ENCODE measurements at regions not wholly inside any gene's neighbourhood (a gene's known extent, or its start where the extent isn't known, plus 50 kb on each side); places are given as distances from the start of the nearest gene placed in this dataset.

DNA sequence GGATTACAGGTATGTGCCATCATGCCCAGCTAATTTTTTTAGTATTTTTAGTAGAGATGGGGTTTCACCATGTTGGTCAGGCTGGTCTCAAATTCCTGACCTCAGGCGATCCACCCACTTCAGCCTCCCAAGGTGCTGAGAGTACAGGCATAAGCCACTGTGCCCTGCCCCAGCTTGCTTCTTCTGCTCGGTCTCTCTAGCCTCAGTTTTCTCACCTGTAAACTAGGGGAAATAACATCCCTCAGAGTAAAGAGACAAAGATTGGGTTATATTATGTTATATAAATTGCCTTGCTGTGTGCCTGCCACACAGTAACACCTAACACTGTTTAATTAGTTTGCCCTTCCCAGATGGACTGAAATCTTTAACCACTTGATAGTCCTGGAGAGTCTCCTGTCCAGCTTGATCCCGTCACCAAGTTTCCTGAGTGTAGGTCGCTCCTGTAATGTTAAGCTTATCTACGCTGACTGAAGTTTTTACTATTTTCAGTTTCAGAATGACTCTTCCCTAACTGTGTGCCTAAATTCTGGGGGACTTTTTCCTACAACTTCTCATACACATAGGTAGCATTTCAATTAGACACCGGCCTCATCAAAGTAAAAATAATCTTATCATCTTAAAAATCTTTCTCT, 412.7 kb upstream of the TENM3 start (continued):
- TF ChIP-seq CBX5 (IDR thresholded peaks at IDR 0.05; ENCODE audit: low read depth): no peak
- peak; percentile 79; the same call in 1 of the 2 replicates for TF ChIP-seq JUND (IDR thresholded peaks at IDR 0.05; ENCODE audit: low read depth, low read length)
- TF ChIP-seq, protein P1, sequence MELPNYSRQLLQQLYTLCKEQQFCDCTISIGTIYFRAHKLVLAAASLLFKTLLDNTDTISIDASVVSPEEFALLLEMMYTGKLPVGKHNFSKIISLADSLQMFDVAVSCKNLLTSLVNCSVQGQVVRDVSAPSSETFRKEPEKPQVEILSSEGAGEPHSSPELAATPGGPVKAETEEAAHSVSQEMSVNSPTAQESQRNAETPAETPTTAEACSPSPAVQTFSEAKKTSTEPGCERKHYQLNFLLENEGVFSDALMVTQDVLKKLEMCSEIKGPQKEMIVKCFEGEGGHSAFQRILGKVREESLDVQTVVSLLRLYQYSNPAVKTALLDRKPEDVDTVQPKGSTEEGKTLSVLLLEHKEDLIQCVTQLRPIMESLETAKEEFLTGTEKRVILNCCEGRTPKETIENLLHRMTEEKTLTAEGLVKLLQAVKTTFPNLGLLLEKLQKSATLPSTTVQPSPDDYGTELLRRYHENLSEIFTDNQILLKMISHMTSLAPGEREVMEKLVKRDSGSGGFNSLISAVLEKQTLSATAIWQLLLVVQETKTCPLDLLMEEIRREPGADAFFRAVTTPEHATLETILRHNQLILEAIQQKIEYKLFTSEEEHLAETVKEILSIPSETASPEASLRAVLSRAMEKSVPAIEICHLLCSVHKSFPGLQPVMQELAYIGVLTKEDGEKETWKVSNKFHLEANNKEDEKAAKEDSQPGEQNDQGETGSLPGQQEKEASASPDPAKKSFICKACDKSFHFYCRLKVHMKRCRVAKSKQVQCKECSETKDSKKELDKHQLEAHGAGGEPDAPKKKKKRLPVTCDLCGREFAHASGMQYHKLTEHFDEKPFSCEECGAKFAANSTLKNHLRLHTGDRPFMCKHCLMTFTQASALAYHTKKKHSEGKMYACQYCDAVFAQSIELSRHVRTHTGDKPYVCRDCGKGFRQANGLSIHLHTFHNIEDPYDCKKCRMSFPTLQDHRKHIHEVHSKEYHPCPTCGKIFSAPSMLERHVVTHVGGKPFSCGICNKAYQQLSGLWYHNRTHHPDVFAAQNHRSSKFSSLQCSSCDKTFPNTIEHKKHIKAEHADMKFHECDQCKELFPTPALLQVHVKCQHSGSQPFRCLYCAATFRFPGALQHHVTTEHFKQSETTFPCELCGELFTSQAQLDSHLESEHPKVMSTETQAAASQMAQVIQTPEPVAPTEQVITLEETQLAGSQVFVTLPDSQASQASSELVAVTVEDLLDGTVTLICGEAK (IDR thresholded peaks at IDR 0.05; ENCODE audit: borderline replicate concordance): no peak
- TF ChIP-seq ESRRA (IDR thresholded peaks at IDR 0.05; ENCODE audit: low read length): no peak
- 0 out of 4 replicates have a peak, but pooled peaks of 1 of the 2 experiments have one; percentile 23 for TF ChIP-seq EP300 (IDR thresholded peaks at IDR 0.05; ENCODE audit: borderline replicate concordance in 1 of 2, control insufficient read depth in 1 of 2, low read depth in 2 of 2, low read length in 2 of 2)
- TF ChIP-seq DPF2 (IDR thresholded peaks at IDR 0.05): peak; percentile 65; the same call in 1 of the 2 replicates
- TF ChIP-seq, protein P2, sequence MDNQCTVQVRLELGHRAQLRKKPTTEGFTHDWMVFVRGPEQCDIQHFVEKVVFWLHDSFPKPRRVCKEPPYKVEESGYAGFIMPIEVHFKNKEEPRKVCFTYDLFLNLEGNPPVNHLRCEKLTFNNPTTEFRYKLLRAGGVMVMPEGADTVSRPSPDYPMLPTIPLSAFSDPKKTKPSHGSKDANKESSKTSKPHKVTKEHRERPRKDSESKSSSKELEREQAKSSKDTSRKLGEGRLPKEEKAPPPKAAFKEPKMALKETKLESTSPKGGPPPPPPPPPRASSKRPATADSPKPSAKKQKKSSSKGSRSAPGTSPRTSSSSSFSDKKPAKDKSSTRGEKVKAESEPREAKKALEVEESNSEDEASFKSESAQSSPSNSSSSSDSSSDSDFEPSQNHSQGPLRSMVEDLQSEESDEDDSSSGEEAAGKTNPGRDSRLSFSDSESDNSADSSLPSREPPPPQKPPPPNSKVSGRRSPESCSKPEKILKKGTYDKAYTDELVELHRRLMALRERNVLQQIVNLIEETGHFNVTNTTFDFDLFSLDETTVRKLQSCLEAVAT (IDR thresholded peaks at IDR 0.05): peak; percentile 44; the same call in 1 of the 2 replicates
- no peak for TF ChIP-seq CREB1 (IDR thresholded peaks at IDR 0.05; ENCODE audit: low read depth)

Data from GM12878 (cell line).